CD14-positive monocyte (primary cell): ENCODE measurements at regions not wholly inside any gene's neighbourhood (a gene's known extent, or its start where the extent isn't known, plus 50 kb on each side); places are given as distances from the start of the nearest gene placed in this dataset.

Experiments
- DNase-seq, 3 donors: peaks; one replicate each; pipeline ENCODE4 v3.0.0-alpha.2; 2011 to 2022
- H2AFZ ChIP-seq: 2 replicates; pipeline ENCODE4 v1.6.0; 2012; ENCODE audit warnings: mild to moderate bottlenecking, low read depth, low read length, inconsistent platforms; ENCODE audit not compliant: insufficient read depth, poor library complexity, severe bottlenecking
- H3K27ac ChIP-seq, 2 donors: 1 replicate in 1 of 2; 2 replicates in 1 of 2; pipeline ENCODE4 v1.5.1; 2012 to 2013; ENCODE audit warnings: low read length in 2 of 2, control low read depth in 1 of 2, inconsistent platforms in 1 of 2, low read depth in 1 of 2, mild to moderate bottlenecking in 1 of 2
- H3K27me3 ChIP-seq, 2 donors: one replicate each; pipeline versions ENCODE4 v1.6.0 to v1.6.1; 2011 to 2013; ENCODE audit warnings: low read length in 2 of 2; ENCODE audit not compliant: control insufficient read depth in 2 of 2, insufficient read depth in 2 of 2
- H3K36me3 ChIP-seq, 2 donors: replicated peaks in 1 of 2; 1 replicate in 1 of 2; 2 replicates in 1 of 2; pipeline versions ENCODE4 v1.5.1 to v1.6.1; 2012 to 2013; ENCODE audit warnings: low read length in 2 of 2, control low read depth in 1 of 2, inconsistent platforms in 1 of 2, mild to moderate bottlenecking in 1 of 2; ENCODE audit not compliant: insufficient read depth in 2 of 2, control insufficient read depth in 1 of 2
- H3K4me1 ChIP-seq, 2 donors: 1 replicate in 1 of 2; 2 replicates in 1 of 2; pipeline versions ENCODE4 v1.5.1 to v1.6.1; 2012 to 2013; ENCODE audit warnings: low read length in 2 of 2, control low read depth in 1 of 2, inconsistent platforms in 1 of 2, mild to moderate bottlenecking in 1 of 2, moderate library complexity in 1 of 2; ENCODE audit not compliant: insufficient read depth in 2 of 2, control insufficient read depth in 1 of 2
- H3K4me2 ChIP-seq: replicated peaks from 2 replicates; pipeline ENCODE3; 2012; ENCODE audit warnings: low read length, moderate library complexity, mild to moderate bottlenecking; ENCODE audit not compliant: poor library complexity, severe bottlenecking; ENCODE audit errors: extremely low read depth
- H3K4me3 ChIP-seq, 3 experiments: fragments of 200-600 bp in 1 of 3; sonication (generic) in 1 of 3; replicated peaks in 1 of 3; 1 replicate in 2 of 3; 2 replicates in 1 of 3; pipeline ENCODE4 v1.5.1; 2011 to 2013; ENCODE audit warnings: low read length in 3 of 3, mild to moderate bottlenecking in 3 of 3, control low read depth in 2 of 3, low read depth in 2 of 3, inconsistent platforms in 1 of 3, moderate library complexity in 1 of 3
- H3K79me2 ChIP-seq: 2 replicates; pipeline ENCODE4 v1.6.0; 2012; ENCODE audit warnings: mild to moderate bottlenecking, control low read depth, inconsistent platforms, low read length, moderate library complexity; ENCODE audit not compliant: insufficient read depth
- H3K9ac ChIP-seq: 2 replicates; pipeline ENCODE4 v1.6.0; 2017; ENCODE audit warnings: low read length, mild to moderate bottlenecking; ENCODE audit not compliant: insufficient read depth, poor library complexity, severe bottlenecking
- H3K9me3 ChIP-seq, 2 donors: replicated peaks in 1 of 2; 1 replicate in 1 of 2; 2 replicates in 1 of 2; pipeline versions ENCODE4 v1.5.1 to v1.6.1; 2012 to 2013; ENCODE audit warnings: low read length in 2 of 2, control low read depth in 1 of 2; ENCODE audit not compliant: control insufficient read depth in 1 of 2, insufficient read depth in 1 of 2
- H4K20me1 ChIP-seq: 2 replicates; pipeline ENCODE4 v1.6.0; 2012; ENCODE audit warnings: mild to moderate bottlenecking, low read length, control low read depth, moderate library complexity; ENCODE audit not compliant: insufficient read depth
- H3K27ac Mint-ChIP-seq, 7 donors: one replicate each; pipeline ENCODE4 v1.8.0; 2020; ENCODE audit warnings: mild to moderate bottlenecking in 7 of 7, mixed read lengths in 7 of 7, moderate library complexity in 6 of 7, inconsistent platforms in 2 of 7
- H3K27me3 Mint-ChIP-seq, 3 donors: one replicate each; pipeline ENCODE4 v1.8.0; 2021 to 2022; ENCODE audit warnings: low read depth in 3 of 3, mild to moderate bottlenecking in 3 of 3, mixed read lengths in 3 of 3, moderate library complexity in 3 of 3, inconsistent platforms in 1 of 3
- H3K36me3 Mint-ChIP-seq, 2 donors: one replicate each; pipeline ENCODE4 v1.8.0; 2020; ENCODE audit warnings: mixed read lengths in 2 of 2, inconsistent platforms in 1 of 2, mild to moderate bottlenecking in 1 of 2
- H3K4me1 Mint-ChIP-seq: one replicate; pipeline ENCODE4 v1.8.0; 2020; ENCODE audit warnings: mild to moderate bottlenecking, mixed read lengths
- H3K4me3 Mint-ChIP-seq, 2 donors: one replicate each; pipeline ENCODE4 v1.8.0; 2020; ENCODE audit warnings: mild to moderate bottlenecking in 2 of 2, mixed read lengths in 2 of 2, moderate library complexity in 1 of 2
- H3K9me3 Mint-ChIP-seq, 7 donors: one replicate each; pipeline ENCODE4 v1.8.0; 2020 to 2022; ENCODE audit warnings: mixed read lengths in 7 of 7, mild to moderate bottlenecking in 6 of 7, moderate library complexity in 6 of 7, inconsistent platforms in 2 of 7
- CTCF ChIP-seq: fragments of 200-600 bp; IDR thresholded peaks from one replicate; pipeline ENCODE4 v1.8.0; 2022; ENCODE audit warnings: antibody characterized with exemption, mild to moderate bottlenecking
- WGBS: methylation state at CpG from one replicate; pipeline ENCODE4 v1.1.5; 2013; ENCODE audit warnings: missing lambda C conversion rate; ENCODE audit not compliant: insufficient coverage; 5-methylcytosine and 5-hydroxymethylcytosine counted together
- intact Hi-C, 2 donors: fragments of 100-400 bp; cut with micrococcal nuclease; formaldehyde crosslinking; loops; one replicate each; pipeline versions ENCODE4 v1.15.0 to v1.15.1; 2023

- Histone ChIP-seq H3K27ac (no peak overlapping the region), H3K36me3 (no peaks in the 10 kb centered on the region), H3K79me2 (no peaks in the 10 kb centered on the region), H4K20me1 (no peaks in the 10 kb centered on the region), H3K9ac (no peak overlapping the region), H2AFZ (no peak overlapping the region), H3K9me3 (no peaks in the 10 kb centered on the region), H3K4me1 (no peaks in the 10 kb centered on the region), H3K4me3 (no peak overlapping the region), H3K4me2 (no peak overlapping the region), H3K27me3 (no peaks in the 10 kb centered on the region)
- intact Hi-C loops, result no loop called here
- Mint-ChIP-seq H3K4me1 (no peaks in the 10 kb centered on the region), H3K9me3 (peaks cover 0 to 5% (median 0%) of the 10 kb centered on the region in 7 donors), H3K27me3 (peaks cover 1 to 4% (median 3%) of the 10 kb centered on the region in 3 donors), H3K27ac (no peak overlapping the region), H3K36me3 (no peaks in the 10 kb centered on the region), H3K4me3 (no peak overlapping the region)
- no peak for DNase-seq
- no peak for TF ChIP-seq CTCF
- no CpG with 5 or more reads among the region's 1 CpG for whole genome bisulfite sequencing
Measured at GRCh38 chr12:13670285-13670866, 311.0 kb downstream of the GRIN2B start.

GRCh38 chr12:13668880-13669279 lies 312.5 kb downstream of the GRIN2B start:
- Histone ChIP-seq H3K27me3 (no peaks in the 10 kb centered on the region), H3K36me3 (no peaks in the 10 kb centered on the region), H3K4me3 (no peak overlapping the region), H4K20me1 (no peaks in the 10 kb centered on the region), H3K4me1 (no peaks in the 10 kb centered on the region), H3K9me3 (no peaks in the 10 kb centered on the region), H3K79me2 (no peaks in the 10 kb centered on the region), H2AFZ (no peak overlapping the region), H3K4me2 (no peak overlapping the region), H3K9ac (no peak overlapping the region), H3K27ac (no peak overlapping the region)
- H3K4me1 Mint-ChIP-seq, result no peaks in the 10 kb centered on the region
- no peak overlapping the region for H3K4me3 Mint-ChIP-seq
- intact Hi-C loops, result no loop called here
- peaks cover 3 to 7% (median 4%) of the 10 kb centered on the region in 3 donors for H3K27me3 Mint-ChIP-seq
- 100% methylated on average over 3 of the region's 3 CpGs for WGBS
- H3K27ac Mint-ChIP-seq, result no peak overlapping the region
- peaks cover 0 to 5% (median 0%) of the 10 kb centered on the region in 7 donors for H3K9me3 Mint-ChIP-seq
- TF ChIP-seq CTCF, result no peak
- H3K36me3 Mint-ChIP-seq, result no peaks in the 10 kb centered on the region
- no peak for DNase-seq
